ENCODE measurements at regions not wholly inside any gene's neighbourhood (a gene's known extent, or its start where the extent isn't known, plus 50 kb on each side); places are given as distances from the start of the nearest gene placed in this dataset.
"Not testable (repeated sequence)": the region's sequence is repeated elsewhere in the genome, so short reads cannot be mapped to it uniquely, and the experiment has no call there.

GRCh38 chr4:170214101-170214500, 124.3 kb upstream of the AADAT start:
- no peak overlapping the region for H3K4me3 ChIP-seq (ENCODE audit: low read length in 3 of 3)
- no peak for FAIRE-seq
- intact Hi-C loops (cut with DNase I) = no loop called here

GRCh38 chr4:170202721-170203120, 113.0 kb upstream of the AADAT start:
- H3K4me3 ChIP-seq (ENCODE audit: low read length in 3 of 3) = no peak overlapping the region
- intact Hi-C loops (cut with DNase I) = no loop called here
- no peak for TF ChIP-seq CTCF (IDR thresholded peaks at IDR 0.05; ENCODE audit: borderline replicate concordance, extremely low read depth, insufficient read depth)

More at GRCh38 chr4:170214101-170214500, 124.3 kb upstream of the AADAT start:
- H3K4me1 ChIP-seq (ENCODE audit: control insufficient read depth in 2 of 3, insufficient read depth in 2 of 3, low read depth in 1 of 3, low read length in 3 of 3) = no peaks in the 10 kb centered on the region
- no peaks in the 10 kb centered on the region for H3K27me3 ChIP-seq (ENCODE audit: control insufficient read depth, insufficient read depth, low read length)
- no peak overlapping the region for H3K9ac ChIP-seq (ENCODE audit: low read length in 3 of 3)
- DNase-seq = no peak
- no peaks in the 10 kb centered on the region for H3K36me3 ChIP-seq (ENCODE audit: control insufficient read depth in 2 of 3, insufficient read depth in 3 of 3, low read length in 3 of 3)
- no peak overlapping the region for H3K27ac ChIP-seq (ENCODE audit: low read depth in 2 of 2, low read length in 2 of 2)
- H3K9me3 ChIP-seq (ENCODE audit: control insufficient read depth in 2 of 3, insufficient read depth in 1 of 3, low read length in 3 of 3) = peaks cover 0 to 5% (median 0%) of the 10 kb centered on the region in 3 donors
- TF ChIP-seq CTCF (IDR thresholded peaks at IDR 0.05; ENCODE audit: borderline replicate concordance, extremely low read depth, insufficient read depth) = no peak

GRCh38 chr4:170198747-170199146, 109.0 kb upstream of the AADAT start:
- H3K27ac ChIP-seq (ENCODE audit: low read depth in 2 of 2, low read length in 2 of 2) = no peak overlapping the region
- H3K4me3 ChIP-seq (ENCODE audit: low read length in 3 of 3) = no peak overlapping the region
- DNase-seq (peak in 1 of 5 donors; percentile 29), FAIRE-seq (no peak)
- H3K4me1 ChIP-seq (ENCODE audit: control insufficient read depth in 2 of 3, insufficient read depth in 2 of 3, low read depth in 1 of 3, low read length in 3 of 3) = no peaks in the 10 kb centered on the region
- H3K9me3 ChIP-seq (ENCODE audit: control insufficient read depth in 2 of 3, insufficient read depth in 1 of 3, low read length in 3 of 3) = no peaks in the 10 kb centered on the region
- no peaks in the 10 kb centered on the region for H3K36me3 ChIP-seq (ENCODE audit: control insufficient read depth in 2 of 3, insufficient read depth in 3 of 3, low read length in 3 of 3)
- H3K9ac ChIP-seq (ENCODE audit: low read length in 3 of 3) = no peak overlapping the region
- TF ChIP-seq CTCF (IDR thresholded peaks at IDR 0.05; ENCODE audit: borderline replicate concordance, extremely low read depth, insufficient read depth) = no peak
- intact Hi-C loops (cut with DNase I) = no loop called here
- no peaks in the 10 kb centered on the region for H3K27me3 ChIP-seq (ENCODE audit: control insufficient read depth, insufficient read depth, low read length)

More at GRCh38 chr4:170202721-170203120, 113.0 kb upstream of the AADAT start:
- H3K27ac ChIP-seq (ENCODE audit: low read depth in 2 of 2, low read length in 2 of 2) = no peak overlapping the region
- H3K4me1 ChIP-seq (ENCODE audit: control insufficient read depth in 2 of 3, insufficient read depth in 2 of 3, low read depth in 1 of 3, low read length in 3 of 3) = no peaks in the 10 kb centered on the region
- H3K36me3 ChIP-seq (ENCODE audit: control insufficient read depth in 2 of 3, insufficient read depth in 3 of 3, low read length in 3 of 3) = no peaks in the 10 kb centered on the region
- no peaks in the 10 kb centered on the region for H3K27me3 ChIP-seq (ENCODE audit: control insufficient read depth, insufficient read depth, low read length)
- no peak overlapping the region for H3K9ac ChIP-seq (ENCODE audit: low read length in 3 of 3)
- no peak for FAIRE-seq
- DNase-seq = no peak
- H3K9me3 ChIP-seq (ENCODE audit: control insufficient read depth in 2 of 3, insufficient read depth in 1 of 3, low read length in 3 of 3) = peaks cover 0 to 3% (median 0%) of the 10 kb centered on the region in 3 donors

GRCh38 chr4:170194794-170195193, 105.0 kb upstream of the AADAT start:
- FAIRE-seq; intact Hi-C loops (cut with DNase I): not testable (repeated sequence)

More at GRCh38 chr4:170194794-170195193, 105.0 kb upstream of the AADAT start:
- not testable (repeated sequence) for H3K9ac ChIP-seq (ENCODE audit: low read length in 3 of 3); H3K9me3 ChIP-seq (ENCODE audit: control insufficient read depth in 2 of 3, insufficient read depth in 1 of 3, low read length in 3 of 3); DNase-seq; H3K36me3 ChIP-seq (ENCODE audit: control insufficient read depth in 2 of 3, insufficient read depth in 3 of 3, low read length in 3 of 3); H3K27me3 ChIP-seq (ENCODE audit: control insufficient read depth, insufficient read depth, low read length); H3K27ac ChIP-seq (ENCODE audit: low read depth in 2 of 2, low read length in 2 of 2); H3K4me1 ChIP-seq (ENCODE audit: control insufficient read depth in 2 of 3, insufficient read depth in 2 of 3, low read depth in 1 of 3, low read length in 3 of 3); H3K4me3 ChIP-seq (ENCODE audit: low read length in 3 of 3)

Data from kidney (tissue), 13 donors.